GM21825 (cell line): ENCODE measurements at regions not wholly inside any gene's neighbourhood (a gene's known extent, or its start where the extent isn't known, plus 50 kb on each side); places are given as distances from the start of the nearest gene placed in this dataset.
"Not testable (repeated sequence)": the region's sequence is repeated elsewhere in the genome, so short reads cannot be mapped to it uniquely, and the experiment has no call there.

ENCODE experiments used
- ATAC-seq: cut with Tn5 transposase; IDR thresholded peaks from one replicate; pipeline ENCODE4 v1.9.1; 2021; ENCODE audit warnings: mild to moderate bottlenecking, moderate library complexity; ENCODE audit not compliant: unreplicated experiment

GRCh38 chr10:44118500-44118899, 266.4 kb downstream of the CXCL12 start:
- ATAC-seq = no peak

DNA sequence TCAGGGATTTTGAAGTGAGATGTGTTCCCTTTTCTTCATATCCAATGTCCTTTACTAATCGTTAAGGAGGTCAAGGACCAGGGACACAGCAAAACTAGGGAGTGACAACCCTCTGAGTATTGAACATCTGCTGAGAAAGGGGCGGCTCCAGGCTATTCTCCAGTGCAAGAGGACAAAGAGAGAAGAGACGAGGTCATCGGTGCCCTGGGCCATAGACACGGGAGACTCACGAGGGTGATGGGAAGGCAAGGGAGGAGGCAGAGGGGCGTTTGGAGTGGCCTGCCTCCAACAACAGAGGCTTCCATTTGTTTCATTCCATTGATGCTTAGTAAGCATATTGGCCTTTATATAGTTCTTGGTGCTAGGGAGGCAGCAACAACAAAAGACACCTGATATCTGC, 268.4 kb downstream of the CXCL12 start:
- ATAC-seq = no peak

DNA sequence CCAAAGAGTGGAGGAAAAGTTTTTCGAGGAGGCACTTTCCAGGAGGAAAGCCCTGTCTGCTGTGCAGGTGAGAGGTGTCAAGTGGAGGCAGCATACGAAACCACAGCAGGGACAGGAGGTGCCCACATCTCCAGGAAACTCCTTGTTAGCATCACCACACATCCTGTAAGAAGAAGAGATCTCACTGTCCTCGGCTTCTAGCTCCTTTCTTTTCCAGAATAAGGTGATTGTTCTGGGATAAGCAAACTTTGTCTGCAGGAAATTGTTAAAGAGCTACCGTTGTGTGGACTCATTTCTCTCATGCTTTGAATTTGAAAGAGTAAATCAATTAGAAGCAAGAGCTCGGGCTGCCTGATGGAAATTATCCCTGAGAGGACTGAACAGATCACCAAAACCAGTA, 269.4 kb downstream of the CXCL12 start:
- no peak for ATAC-seq

DNA sequence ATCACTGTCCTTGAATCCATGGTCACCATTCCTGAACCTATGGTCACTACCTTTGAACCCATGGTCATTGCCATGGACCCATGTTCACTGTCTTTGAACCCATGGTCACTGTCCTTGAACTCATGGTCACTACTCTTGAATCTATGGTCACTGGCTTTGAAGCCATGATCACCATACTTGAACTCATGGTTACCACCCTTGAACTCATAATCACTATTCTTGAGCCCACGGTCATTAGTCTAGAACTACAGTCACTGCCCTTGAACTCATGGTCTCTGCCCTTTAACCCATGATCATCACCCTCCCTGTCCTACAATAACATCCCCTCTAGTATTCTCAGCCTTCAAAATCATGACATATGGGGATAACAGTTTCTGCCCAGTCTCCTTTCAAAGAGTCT, 270.5 kb downstream of the CXCL12 start:
- no peak for ATAC-seq

DNA sequence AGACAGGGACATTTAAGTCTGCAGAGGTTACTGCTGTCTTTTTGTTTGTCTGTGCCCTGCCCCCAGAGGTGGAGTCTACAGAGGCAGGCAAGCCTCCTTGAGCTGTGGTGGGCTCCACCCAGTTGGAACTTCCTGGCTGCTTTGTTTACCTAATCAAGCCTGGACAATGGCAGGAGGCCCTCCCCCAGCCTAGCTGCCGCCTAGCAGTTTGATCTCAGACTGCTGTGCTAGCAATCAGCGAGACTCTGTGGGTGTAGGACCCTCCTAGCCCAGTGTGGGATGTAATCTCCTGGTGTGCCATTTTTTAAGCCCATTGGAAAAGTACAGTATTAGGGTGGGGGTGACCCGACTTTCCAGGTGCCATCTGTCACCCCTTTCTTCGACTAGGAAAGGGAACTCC, 272.6 kb downstream of the CXCL12 start:
- not testable (repeated sequence) for ATAC-seq

GRCh38 chr10:44105696-44106095, 279.2 kb downstream of the CXCL12 start:
- no peak for ATAC-seq

- no peak for ATAC-seq
Measured at GRCh38 chr10:44102726-44103255, 282.1 kb downstream of the CXCL12 start.

DNA sequence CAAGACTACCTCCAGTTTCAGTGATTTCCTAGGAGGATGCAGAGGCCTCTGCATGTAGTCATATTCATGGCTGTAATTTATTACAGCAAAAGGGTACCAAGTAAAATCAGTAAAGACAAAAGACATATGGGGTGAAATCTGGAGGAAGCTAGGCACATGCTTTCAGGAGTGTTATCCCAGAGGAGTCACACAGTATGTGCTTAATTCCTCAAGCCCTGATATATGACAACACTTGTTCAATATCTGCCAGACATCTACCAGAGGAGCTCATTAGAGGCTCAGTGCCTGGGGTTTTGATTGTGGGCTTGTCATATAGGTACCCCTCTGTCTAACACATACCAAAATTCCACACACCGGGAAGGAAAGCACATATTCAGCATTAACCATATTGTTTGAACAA, 283.8 kb downstream of the CXCL12 start:
- no peak for ATAC-seq

DNA sequence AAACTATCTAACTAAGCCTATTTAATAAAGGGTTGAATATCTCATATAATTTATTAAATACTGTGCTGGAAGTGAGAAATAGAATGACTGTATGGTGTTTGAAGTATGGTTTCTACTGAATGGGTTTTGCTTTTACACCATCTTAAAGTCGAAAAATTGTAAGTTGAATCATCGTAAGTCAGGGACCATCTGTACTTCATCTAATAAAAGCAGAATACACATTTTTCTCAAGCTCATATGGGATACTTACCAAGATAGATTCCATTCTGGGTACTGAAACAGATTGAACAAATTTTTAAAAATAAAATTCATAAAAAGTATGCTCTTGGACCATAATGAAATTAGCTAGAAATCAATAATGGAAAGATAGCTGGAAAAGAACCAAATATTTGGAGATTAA, 285.4 kb downstream of the CXCL12 start:
- ATAC-seq = no peak

- not testable (repeated sequence) for ATAC-seq
Measured at GRCh38 chr10:44096217-44096616, 288.7 kb downstream of the CXCL12 start.

GRCh38 chr10:44089671-44090070, 295.2 kb downstream of the CXCL12 start:
- ATAC-seq = no peak

- no peak for ATAC-seq
Measured at GRCh38 chr10:44087403-44087802, 297.5 kb downstream of the CXCL12 start.

DNA sequence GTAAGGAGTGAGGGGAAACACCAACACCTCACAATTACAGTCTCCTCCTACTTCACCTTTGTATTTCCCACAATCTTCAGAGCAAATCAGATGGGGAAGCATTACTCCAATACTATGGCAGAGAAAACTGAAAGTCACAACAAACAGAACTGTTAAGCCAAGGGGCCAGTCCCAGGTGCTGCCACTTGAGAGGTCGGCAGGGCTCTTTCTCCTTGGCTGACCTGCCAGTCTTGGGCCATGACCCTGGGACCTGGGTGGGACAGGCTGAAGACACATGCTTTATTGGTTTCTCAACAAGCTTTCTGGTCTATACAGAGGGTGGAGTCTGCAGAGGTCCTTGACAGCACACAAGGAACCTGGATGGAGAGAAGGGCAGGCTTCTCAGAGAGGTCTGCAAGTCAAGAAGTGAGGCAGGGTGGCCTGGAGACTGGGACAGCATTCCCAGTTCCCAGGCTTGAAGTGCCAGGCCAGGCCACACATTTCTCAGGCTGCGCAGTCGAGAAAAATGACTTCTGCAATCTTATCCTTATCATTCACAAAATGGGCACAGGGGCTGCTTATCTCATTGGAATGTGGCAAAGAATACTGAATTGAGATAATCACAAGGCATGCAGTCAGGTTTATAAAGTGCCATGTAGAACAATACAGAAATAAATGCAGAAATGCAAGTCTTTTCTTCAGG, 301.0 kb downstream of the CXCL12 start:
- no peak for ATAC-seq

- no peak for ATAC-seq
Measured at GRCh38 chr10:44071479-44071878, 313.4 kb downstream of the CXCL12 start.

DNA sequence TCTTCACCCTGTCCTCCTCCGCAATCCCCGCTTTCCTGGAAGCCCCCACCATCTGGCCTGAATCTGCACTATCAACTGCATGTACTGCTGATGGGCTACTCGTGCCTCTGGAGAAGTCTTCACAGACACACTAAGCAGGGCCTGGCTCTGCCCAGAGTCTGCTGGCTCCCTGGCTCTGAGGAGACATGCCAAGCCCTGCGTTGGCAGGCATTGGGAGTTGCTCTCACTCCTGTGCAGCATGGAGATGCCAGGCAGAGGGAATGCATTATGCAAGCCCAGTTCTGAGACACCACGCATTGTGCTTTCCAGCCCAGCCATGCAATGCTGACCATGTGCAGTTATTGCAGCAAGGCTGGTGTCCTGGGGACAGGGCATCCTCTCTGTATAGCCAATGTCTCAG, 314.6 kb downstream of the CXCL12 start:
- ATAC-seq = no peak

GRCh38 chr10:44069573-44069972, 315.3 kb downstream of the CXCL12 start:
- ATAC-seq = no peak

DNA sequence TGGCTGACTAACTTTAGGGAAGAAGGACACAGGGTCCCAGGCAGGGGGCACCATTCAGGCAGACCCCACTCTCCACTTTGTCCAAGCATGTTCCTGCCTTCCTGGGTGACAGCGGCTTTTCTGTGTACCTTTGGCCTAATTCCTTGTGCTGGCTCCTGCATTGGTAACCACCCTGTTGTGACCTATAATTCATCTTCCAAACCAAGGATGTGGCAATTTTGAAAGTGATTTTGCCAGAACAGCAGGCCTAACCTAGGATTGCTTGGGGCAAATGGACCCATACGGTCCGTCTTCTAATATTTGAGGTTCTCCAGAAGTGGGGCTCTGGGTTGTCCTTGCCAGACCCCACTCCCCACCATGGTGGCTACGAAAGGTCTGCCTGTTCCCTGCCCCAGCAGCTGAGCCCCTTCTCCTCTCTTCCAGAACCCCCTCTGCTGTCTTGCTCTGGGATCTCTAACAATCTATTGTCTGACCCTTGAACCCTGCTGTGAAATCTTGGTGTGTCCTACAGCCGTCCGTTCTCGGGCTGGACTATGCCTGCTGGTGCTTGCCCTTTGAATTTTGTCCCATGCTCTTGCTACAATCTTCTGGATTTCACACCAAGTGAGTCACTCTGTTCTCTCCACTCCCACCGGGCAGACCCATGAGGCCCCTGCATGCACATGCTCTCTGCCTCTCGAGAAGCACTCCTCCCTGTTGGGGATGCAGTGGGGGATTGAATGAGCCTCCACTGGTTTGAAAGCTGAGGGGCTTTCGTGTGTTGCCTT, 316.0 kb downstream of the CXCL12 start:
- no peak for ATAC-seq

- ATAC-seq = no peak
Measured at GRCh38 chr10:44067432-44067831, 317.5 kb downstream of the CXCL12 start.

DNA sequence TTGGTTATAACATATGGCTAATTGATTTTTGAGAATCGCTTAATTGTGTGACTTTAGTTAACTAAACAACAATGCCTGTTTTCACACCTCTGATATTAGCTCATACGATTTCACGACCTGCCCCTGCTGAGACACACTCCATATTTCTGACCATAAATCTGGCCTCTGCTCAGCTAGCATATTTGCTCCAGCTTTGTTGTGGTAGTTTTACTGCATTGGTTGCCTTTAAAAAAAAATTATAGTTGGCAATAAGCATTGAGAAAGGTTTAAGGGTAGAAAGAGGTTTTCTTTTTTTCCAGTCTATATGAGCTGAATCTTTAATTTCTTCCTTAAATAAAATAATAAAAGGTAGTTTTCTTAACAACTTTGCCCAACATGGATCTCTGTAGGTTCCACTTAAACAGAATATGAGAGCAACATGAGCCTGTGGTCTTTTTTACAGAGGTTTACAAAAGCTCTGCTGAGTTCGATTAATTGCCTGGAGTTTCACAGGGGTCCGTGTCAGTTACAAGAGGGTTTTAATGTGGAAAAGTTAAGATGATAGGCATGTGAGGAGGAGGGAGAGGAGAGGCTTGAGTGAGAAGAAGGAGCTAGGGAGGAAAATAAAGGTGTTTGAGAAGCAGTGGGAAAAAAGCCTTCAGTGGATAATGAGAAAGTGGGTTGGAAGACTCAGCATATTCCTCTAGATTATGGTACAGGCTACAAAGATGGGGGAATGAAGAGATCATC, 318.2 kb downstream of the CXCL12 start:
- no peak for ATAC-seq

DNA sequence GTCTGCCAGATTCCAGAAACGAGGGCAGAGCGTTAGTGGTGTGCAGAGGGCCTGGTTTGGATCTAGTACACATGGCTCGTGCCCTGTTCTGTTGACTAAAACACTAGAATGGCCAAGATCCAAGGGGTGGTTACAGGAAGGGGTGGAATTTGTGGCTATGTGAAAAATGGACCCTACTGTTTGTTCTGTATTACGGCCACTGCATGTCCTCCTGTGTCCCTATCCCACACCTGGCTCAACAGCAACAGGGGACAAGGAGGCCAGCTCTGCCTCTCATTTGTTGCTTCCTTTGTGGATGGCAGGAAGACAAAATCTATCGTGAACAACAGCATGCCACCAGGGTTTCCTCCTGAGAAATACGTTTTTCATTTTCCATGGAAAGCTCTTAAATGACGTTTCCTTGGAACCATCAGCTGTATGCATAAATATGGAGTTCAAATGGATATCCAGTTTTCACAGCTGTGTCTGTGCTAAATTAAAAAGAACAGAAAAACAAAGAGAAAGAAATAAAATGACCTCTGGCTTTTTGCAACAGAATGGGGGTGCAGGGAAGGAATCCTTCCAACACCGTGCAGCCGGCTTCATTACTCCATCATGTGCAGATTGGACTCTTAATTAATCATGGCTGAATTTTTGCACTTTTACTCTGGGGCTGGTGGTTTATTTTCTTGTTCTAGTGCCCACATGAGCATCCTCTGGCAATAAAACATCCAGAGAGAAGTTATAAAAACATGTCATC, 318.9 kb downstream of the CXCL12 start:
- ATAC-seq = no peak
